DMS 273 treated with DMSO at 0.1 percent for 48 hours (cell line): ENCODE measurements at regions not wholly inside any gene's neighbourhood (a gene's known extent, or its start where the extent isn't known, plus 50 kb on each side); places are given as distances from the start of the nearest gene placed in this dataset.

Source experiments
- DNase-seq: peaks from one replicate; lab custom pipeline; 2025; lab: John Stamatoyannopoulos, UW

- no peak for DNase-seq
These were observed 205.6 kb downstream of the MDFIC start for GRCh38 chr7:115127399-115128021.

DNA sequence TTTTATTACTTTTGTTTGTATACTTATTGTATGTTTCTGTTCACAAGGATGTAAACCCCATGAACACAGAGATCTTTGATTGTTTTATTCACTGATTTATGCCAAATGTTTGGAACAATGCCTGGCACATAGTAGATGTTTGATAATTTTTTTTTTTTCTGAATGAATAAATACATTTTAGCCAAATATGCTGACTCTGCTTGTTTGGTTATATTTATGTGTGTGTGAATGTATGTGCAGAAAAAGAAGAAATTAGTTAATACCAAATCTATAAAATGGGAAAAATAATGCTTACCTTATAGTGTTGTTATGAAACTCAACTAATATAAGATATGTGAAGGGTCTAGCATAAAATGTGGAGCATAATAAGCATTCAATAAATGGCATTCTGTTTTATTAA, 203.9 kb downstream of the MDFIC start:
- no peak for DNase-seq

DNA sequence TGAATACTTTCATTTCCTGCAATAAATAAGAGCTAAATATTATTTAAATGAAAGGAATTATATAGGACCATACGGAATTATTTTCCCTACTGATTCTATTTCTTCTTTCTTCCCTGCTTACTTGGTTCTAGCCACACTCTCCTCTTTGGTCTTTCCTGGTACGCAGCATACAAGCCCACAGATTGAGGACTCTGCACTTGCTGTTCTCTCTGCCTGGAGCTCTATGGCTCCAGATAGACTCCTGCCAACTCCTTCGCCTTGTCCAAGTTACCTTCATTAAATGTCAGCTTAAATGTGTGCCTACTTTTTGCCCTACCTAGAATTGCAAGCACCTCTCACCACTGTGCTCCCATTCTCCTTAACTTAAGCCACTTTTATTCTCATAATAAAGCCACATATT, 203.4 kb downstream of the MDFIC start:
- no peak for DNase-seq

- no peak for DNase-seq
These were observed 202.6 kb downstream of the MDFIC start for GRCh38 chr7:115124409-115124939.

DNA sequence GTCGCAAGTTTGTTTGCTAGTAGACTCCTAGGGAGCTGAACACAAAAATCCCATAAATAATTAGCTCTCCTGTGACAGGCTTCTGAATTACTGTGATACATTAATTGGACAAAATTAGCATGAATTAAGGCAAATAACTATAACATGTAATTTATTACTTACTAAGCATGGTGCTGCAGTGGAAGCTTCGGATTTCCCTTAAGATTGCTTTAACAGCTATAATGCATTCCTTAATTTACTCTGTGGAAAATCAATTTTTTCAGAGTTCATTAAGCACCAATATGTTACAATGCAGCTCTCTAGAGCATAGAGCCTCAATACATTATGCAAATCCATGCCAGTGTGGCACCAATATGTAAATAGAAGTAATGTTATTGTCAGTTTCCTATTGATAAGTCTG, 201.5 kb downstream of the MDFIC start:
- no peak for DNase-seq

DNA sequence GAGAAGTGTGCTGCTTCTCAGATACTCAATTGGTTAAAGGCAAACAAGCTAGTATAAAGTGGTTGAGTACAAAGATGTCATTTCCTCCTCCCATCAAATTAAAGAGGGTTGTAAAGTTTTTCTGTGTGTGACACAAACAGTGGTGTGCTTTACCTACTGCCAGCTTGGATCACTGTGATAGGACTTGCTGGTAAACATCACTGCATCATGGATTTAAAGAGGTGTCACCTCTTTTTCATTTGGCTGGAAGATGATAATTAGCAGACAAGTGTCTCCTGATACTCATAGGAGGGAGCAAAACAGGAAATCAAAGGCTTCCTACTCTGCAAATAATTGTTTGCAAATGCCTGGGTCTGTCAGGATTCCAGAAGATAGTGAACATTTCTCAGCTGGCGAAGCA, 200.5 kb downstream of the MDFIC start:
- DNase-seq: no peak

DNA sequence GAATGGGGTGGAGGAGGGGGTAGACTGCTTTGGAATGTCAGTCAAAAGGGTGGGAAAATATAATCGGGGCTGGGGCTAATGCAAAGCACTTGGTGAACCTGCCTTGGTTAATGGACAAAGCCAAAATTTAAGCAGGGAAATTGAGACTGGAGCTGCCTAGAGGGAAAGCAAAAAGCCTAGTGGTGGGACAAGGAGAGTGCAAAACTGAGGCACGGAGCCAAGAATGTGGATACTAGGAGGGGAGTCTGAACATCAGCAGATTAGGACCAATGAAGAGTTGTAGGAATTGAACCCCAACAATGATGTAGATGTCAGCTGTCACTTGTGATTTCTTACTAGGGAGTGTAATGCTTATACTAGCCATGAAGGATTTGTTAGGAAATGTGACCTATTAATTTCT, 195.9 kb downstream of the MDFIC start:
- no peak for DNase-seq

GRCh38 chr7:115116773-115117715, 195.2 kb downstream of the MDFIC start:
- DNase-seq: no peak

GRCh38 chr7:115113776-115114175, 191.9 kb downstream of the MDFIC start:
- DNase-seq: no peak

DNA sequence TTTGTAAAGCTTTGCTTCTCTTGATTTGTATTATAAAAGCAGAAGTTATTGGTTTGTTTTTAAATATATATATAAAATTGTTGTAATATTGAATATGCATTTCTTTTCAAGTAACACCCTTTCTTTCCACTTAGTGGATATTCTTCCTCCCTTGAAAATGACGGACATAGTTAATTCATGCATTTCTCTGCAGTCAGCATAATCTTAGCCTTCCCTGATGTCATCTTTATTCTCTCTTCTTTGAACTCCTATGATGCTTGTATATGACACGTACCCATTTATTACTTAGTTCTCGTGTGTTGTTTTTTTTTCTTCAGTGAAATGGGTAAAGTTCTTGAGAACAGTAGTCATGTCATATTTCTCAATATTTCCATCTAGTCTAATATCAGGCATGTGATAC, 191.2 kb downstream of the MDFIC start:
- no peak for DNase-seq

DNA sequence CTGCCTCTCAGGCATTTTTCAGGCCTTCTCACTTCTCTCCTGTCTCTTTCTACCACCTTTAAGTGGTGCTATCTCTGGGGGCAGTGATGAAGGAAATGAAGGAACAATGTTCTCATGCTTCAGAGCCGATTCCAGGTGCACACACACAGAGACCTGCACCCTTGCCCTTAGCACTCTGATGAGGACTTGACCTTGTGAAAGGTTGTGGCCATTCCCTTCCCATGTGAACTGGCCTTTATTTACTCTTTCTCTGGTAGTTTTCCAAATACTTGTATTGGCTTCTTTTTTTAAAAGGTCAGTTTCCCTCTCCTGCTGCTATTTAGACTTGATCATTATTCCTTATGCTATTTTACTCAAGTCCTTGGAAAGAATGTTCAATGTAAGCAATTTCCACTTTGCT, 188.6 kb downstream of the MDFIC start:
- DNase-seq: no peak

- no peak for DNase-seq
These were observed 184.4 kb downstream of the MDFIC start for GRCh38 chr7:115106316-115106715.

- DNase-seq: no peak
These were observed 180.8 kb downstream of the MDFIC start for GRCh38 chr7:115102738-115103137.

DNA sequence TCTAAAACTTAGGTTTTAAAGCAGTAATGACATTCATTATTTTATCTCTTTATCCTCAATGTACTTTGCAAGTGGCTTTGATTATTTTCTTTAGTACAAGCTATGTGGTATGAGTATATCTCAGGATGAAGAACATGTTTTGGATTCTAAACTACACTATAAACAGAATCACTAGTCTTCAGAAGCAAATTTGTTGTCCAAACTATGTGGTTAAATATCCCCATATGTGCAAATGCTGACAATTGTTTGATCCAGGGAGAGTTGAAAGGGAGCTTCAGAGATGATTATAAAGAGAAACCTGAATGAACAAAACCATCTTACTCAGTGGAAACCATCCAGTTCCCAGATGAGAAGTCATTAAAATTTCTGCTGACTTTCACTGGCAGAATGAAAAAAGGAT, 179.3 kb downstream of the MDFIC start:
- DNase-seq: no peak

GRCh38 chr7:115099906-115100305, 178.0 kb downstream of the MDFIC start:
- DNase-seq: no peak

GRCh38 chr7:115097175-115097671, 175.3 kb downstream of the MDFIC start:
- DNase-seq: no peak

- DNase-seq: no peak
These were observed 174.4 kb downstream of the MDFIC start for GRCh38 chr7:115096262-115096661.

DNA sequence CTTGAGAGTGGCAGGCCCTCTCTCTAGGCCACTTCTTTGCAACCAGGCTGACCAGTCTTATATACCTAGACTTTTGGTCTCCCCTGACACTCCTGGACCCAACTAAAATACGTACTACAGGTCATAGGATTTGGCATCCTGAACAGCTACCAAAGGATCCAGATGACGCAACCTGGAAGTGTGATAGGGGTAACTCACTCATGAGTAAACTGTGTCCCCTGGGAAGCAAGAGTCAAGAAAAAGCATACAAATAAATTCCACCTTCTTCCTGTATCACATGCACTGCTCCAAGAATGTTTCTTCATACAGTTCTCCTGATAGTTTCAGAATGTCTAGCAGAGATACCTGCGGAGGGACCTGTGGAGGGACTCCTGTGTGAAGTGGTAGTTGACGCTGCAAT, 172.3 kb downstream of the MDFIC start:
- no peak for DNase-seq

- DNase-seq: no peak
These were observed 167.0 kb downstream of the MDFIC start for GRCh38 chr7:115088893-115089292.

- no peak for DNase-seq
These were observed 165.5 kb downstream of the MDFIC start for GRCh38 chr7:115087437-115087836.

- DNase-seq: no peak
These were observed 164.4 kb downstream of the MDFIC start for GRCh38 chr7:115086146-115086841.

GRCh38 chr7:115085421-115085820, 163.5 kb downstream of the MDFIC start:
- no peak for DNase-seq
